ENCODE measurements at regions not wholly inside any gene's neighbourhood (a gene's known extent, or its start where the extent isn't known, plus 50 kb on each side); places are given as distances from the start of the nearest gene placed in this dataset.
A peak's percentile ranks its signal among the peaks of the same experiment; 100 is the strongest.

GRCh38 chr1:38249001-38249400 is 202.4 kb upstream of the POU3F1 start:
- intact Hi-C loops (cut with DNase I; ENCODE audit: low total_unique reads): no loop called here

GRCh38 chr1:38246955-38247952 is 200.7 kb upstream of the POU3F1 start:
- 43 to 61% (median 48%) methylated on average over 21 to 24 of the region's 24 CpGs for WGBS, 5 donors
- no peaks in the 10 kb centered on the region for H3K9me3 ChIP-seq
- no peak overlapping the region for H3K4me3 ChIP-seq
- no peaks in the 10 kb centered on the region for H3K36me3 ChIP-seq
- peaks cover 0 to 45% (median 2%) of the 10 kb centered on the region in 7 donors for H3K27me3 ChIP-seq (replicated peaks in 1 of 7)
- intact Hi-C loops (cut with DNase I; ENCODE audit: low total_unique reads): no loop called here
- peak in 2 of 3 donors; percentile 82 to 84 for TF ChIP-seq POLR2AphosphoS5 (IDR thresholded peaks at IDR 0.05)
- no peak for TF ChIP-seq POLR2A (IDR thresholded peaks at IDR 0.05)
- no peak for DNase-seq
- H3K27ac ChIP-seq: no peak overlapping the region
- H3K4me1 ChIP-seq: peaks cover 0 to 22% (median 17%) of the 10 kb centered on the region in 6 donors

More at GRCh38 chr1:38249001-38249400, 202.4 kb upstream of the POU3F1 start:
- Histone ChIP-seq H3K4me3 (no peak overlapping the region), H3K36me3 (no peaks in the 10 kb centered on the region), H3K4me1 (peaks cover 0 to 22% (median 17%) of the 10 kb centered on the region in 6 donors), H3K27ac (no peak overlapping the region), H3K9me3 (no peaks in the 10 kb centered on the region), H3K27me3 (replicated peaks in 1 of 7) (peaks cover 0 to 63% (median 4%) of the 10 kb centered on the region in 7 donors)
- TF ChIP-seq POLR2A (IDR thresholded peaks at IDR 0.05): no peak
- TF ChIP-seq POLR2AphosphoS5 (IDR thresholded peaks at IDR 0.05): no peak
- no peak for DNase-seq
- 60 to 84% (median 76%) methylated on average over 7 of the region's 7 CpGs for WGBS, 5 donors

- Histone ChIP-seq H3K27me3 (replicated peaks in 1 of 7) (peaks cover 0 to 23% (median 0%) of the 10 kb centered on the region in 7 donors), H3K36me3 (no peaks in the 10 kb centered on the region), H3K4me1 (peaks cover 0 to 22% (median 17%) of the 10 kb centered on the region in 6 donors), H3K27ac (no peak overlapping the region), H3K4me3 (no peak overlapping the region), H3K9me3 (no peaks in the 10 kb centered on the region)
- TF ChIP-seq POLR2A (IDR thresholded peaks at IDR 0.05) (no peak), POLR2AphosphoS5 (IDR thresholded peaks at IDR 0.05) (no peak), CTCF (IDR thresholded peaks at IDR 0.05 in 8 of 11, conservative IDR thresholded peaks at IDR 0.05 in 3 of 11) (no peak)
- WGBS, 5 donors: 73 to 86% (median 79%) methylated on average over 14 of the region's 14 CpGs
- intact Hi-C loops (cut with DNase I; ENCODE audit: low total_unique reads): no loop called here
- no peak for DNase-seq
These were observed 197.7 kb upstream of the POU3F1 start for GRCh38 chr1:38244218-38244845.

GRCh38 chr1:38243106-38243505 is 196.5 kb upstream of the POU3F1 start:
- H3K9me3 ChIP-seq: no peaks in the 10 kb centered on the region
- no peak for DNase-seq
- no peak for TF ChIP-seq POLR2A (IDR thresholded peaks at IDR 0.05)
- TF ChIP-seq POLR2AphosphoS5 (IDR thresholded peaks at IDR 0.05): no peak
- TF ChIP-seq CTCF (IDR thresholded peaks at IDR 0.05 in 8 of 11, conservative IDR thresholded peaks at IDR 0.05 in 3 of 11): no peak
- no peaks in the 10 kb centered on the region for H3K36me3 ChIP-seq
- no peak overlapping the region for H3K27ac ChIP-seq
- intact Hi-C loops (cut with DNase I; ENCODE audit: low total_unique reads): no loop called here
- peaks cover 0 to 25% (median 0%) of the 10 kb centered on the region in 7 donors for H3K27me3 ChIP-seq (replicated peaks in 1 of 7)
- peaks cover 0 to 18% (median 12%) of the 10 kb centered on the region in 6 donors for H3K4me1 ChIP-seq
- WGBS, 5 donors: 73 to 79% (median 78%) methylated on average over 6 of the region's 6 CpGs
- no peak overlapping the region for H3K4me3 ChIP-seq

Measured in spleen (tissue), 11 donors.